H1 (cell line): ENCODE measurements at regions not wholly inside any gene's neighbourhood (a gene's known extent, or its start where the extent isn't known, plus 50 kb on each side); places are given as distances from the start of the nearest gene placed in this dataset.

Source experiments
- CTCF ChIA-PET: fragments of 300-600 bp; sonication (Branson Sonifier 250); formaldehyde crosslinking; loops from one replicate; lab custom pipeline; 2021; ENCODE audit not compliant: partially characterized antibody; lab: Charles Lee
- POLR2A ChIA-PET: fragments of 300-600 bp; sonication (Branson Sonifier 250); formaldehyde crosslinking; loops from one replicate; lab custom pipeline; 2021; ENCODE audit warnings: inconsistent platforms; ENCODE audit not compliant: partially characterized antibody; lab: Charles Lee
- DNase-seq, 2 experiments: peaks; one replicate each; pipeline versions ENCODE4 v3.0.0 to v3.0.0-alpha.2; 2010 to 2022; ENCODE audit warnings: low spot score in 2 of 2, low read depth in 1 of 2, mixed read lengths in 1 of 2
- FAIRE-seq: peaks from 2 replicates; lab custom pipeline; 2011; peaks lifted over from hg19 to GRCh38; lab: Jason Lieb, UNC
- H2AFZ ChIP-seq: 2 replicates; pipeline ENCODE4 v1.8.1; 2012; ENCODE audit warnings: low read length, inconsistent platforms
- H2AK5ac ChIP-seq: 2 replicates; pipeline ENCODE4 v1.6.1; 2013; ENCODE audit warnings: low read depth, low read length
- H2BK120ac ChIP-seq: replicated peaks from 2 replicates; pipeline ENCODE3; 2013; ENCODE audit warnings: low read depth, low read length, inconsistent platforms
- H2BK12ac ChIP-seq: 2 replicates; pipeline ENCODE4 v1.6.1; 2013; ENCODE audit warnings: low read depth, low read length
- H2BK15ac ChIP-seq: 2 replicates; pipeline ENCODE4 v1.6.1; 2013; ENCODE audit warnings: low read length
- H2BK20ac ChIP-seq: 2 replicates; pipeline ENCODE4 v1.6.1; 2013; ENCODE audit warnings: low read length
- H2BK5ac ChIP-seq: 2 replicates; pipeline ENCODE4 v1.6.1; 2013; ENCODE audit warnings: low read depth, low read length
- H3K14ac ChIP-seq: 2 replicates; pipeline ENCODE4 v1.6.1; 2013; ENCODE audit warnings: inconsistent platforms; ENCODE audit not compliant: insufficient read length
- H3K18ac ChIP-seq: 2 replicates; pipeline ENCODE4 v1.6.1; 2013; ENCODE audit warnings: low read length; ENCODE audit errors: extremely low read depth
- H3K23ac ChIP-seq: 2 replicates; pipeline ENCODE4 v1.6.1; 2013; ENCODE audit warnings: inconsistent platforms; ENCODE audit not compliant: insufficient read length
- H3K23me2 ChIP-seq: 2 replicates; pipeline ENCODE4 v1.6.1; 2013; ENCODE audit warnings: low read depth, low read length
- H3K27ac ChIP-seq: 2 replicates; pipeline ENCODE4 v1.6.1; 2011; ENCODE audit warnings: low read depth, low read length, inconsistent platforms
- H3K27me3 ChIP-seq, 4 experiments: replicated peaks in 1 of 4; 1 replicate in 1 of 4; 2 replicates in 3 of 4; pipeline versions ENCODE4 v1.6.1 to v1.8.1; 2011 to 2013; ENCODE audit warnings: low read length in 3 of 4, mild to moderate bottlenecking in 3 of 4, inconsistent platforms in 2 of 4, mixed read lengths in 2 of 4, moderate library complexity in 1 of 4; ENCODE audit not compliant: control insufficient read depth in 3 of 4, insufficient read depth in 3 of 4; ENCODE audit errors: extremely low read depth in 1 of 4
- H3K36me3 ChIP-seq, 4 experiments: 2 replicates each; pipeline versions ENCODE4 v1.6.1 to v1.8.1; 2011 to 2013; ENCODE audit warnings: mild to moderate bottlenecking in 4 of 4, low read length in 3 of 4, moderate library complexity in 2 of 4, control low read depth in 1 of 4, inconsistent platforms in 1 of 4; ENCODE audit not compliant: insufficient read depth in 4 of 4, control insufficient read depth in 2 of 4
- H3K4ac ChIP-seq: replicated peaks from 2 replicates; pipeline ENCODE3; 2013; ENCODE audit warnings: low read length, low read depth, mixed read lengths, inconsistent platforms; ENCODE audit not compliant: insufficient read length
- H3K4me1 ChIP-seq, 4 experiments: replicated peaks in 1 of 4; 1 replicate in 1 of 4; 2 replicates in 3 of 4; pipeline versions ENCODE4 v1.6.1 to v1.8.1; 2011 to 2013; ENCODE audit warnings: low read length in 3 of 4, inconsistent platforms in 2 of 4, mixed read lengths in 1 of 4; ENCODE audit not compliant: insufficient read depth in 4 of 4, control insufficient read depth in 3 of 4
- H3K4me2 ChIP-seq, 2 experiments: 2 replicates each; pipeline versions ENCODE4 v1.6.1 to v1.8.1; 2011 to 2013; ENCODE audit warnings: low read depth in 2 of 2, low read length in 2 of 2, control low read depth in 1 of 2, inconsistent platforms in 1 of 2, mild to moderate bottlenecking in 1 of 2; ENCODE audit not compliant: insufficient read depth in 1 of 2
- H3K4me3 ChIP-seq, 4 experiments: fragments of 200-600, 300-600 bp in 1 of 4; sonication (generic), shearing (Covaris generic), sonication (Bioruptor Twin) in 1 of 4; 2 replicates each; pipeline versions ENCODE4 v1.5.1 to v1.8.1; 2011 to 2016; ENCODE audit warnings: low read length in 4 of 4, low read depth in 3 of 4, control low read depth in 2 of 4, inconsistent platforms in 2 of 4, mild to moderate bottlenecking in 2 of 4, mixed read lengths in 1 of 4, moderate library complexity in 1 of 4; ENCODE audit not compliant: insufficient read depth in 2 of 4; ENCODE audit errors: extremely low read depth in 1 of 4
- H3K56ac ChIP-seq: replicated peaks from 2 replicates; pipeline ENCODE3; 2013; ENCODE audit warnings: low read depth, mild to moderate bottlenecking, mixed read lengths, low read length, inconsistent platforms; ENCODE audit not compliant: insufficient read length
- H3K79me1 ChIP-seq: 2 replicates; pipeline ENCODE4 v1.6.1; 2013; ENCODE audit warnings: low read depth, low read length, control low read depth
- H3K79me2 ChIP-seq, 2 experiments: 2 replicates each; pipeline versions ENCODE4 v1.6.1 to v1.8.1; 2012 to 2013; ENCODE audit warnings: low read length in 2 of 2, mild to moderate bottlenecking in 2 of 2, inconsistent platforms in 1 of 2; ENCODE audit not compliant: insufficient read depth in 2 of 2, control insufficient read depth in 1 of 2
- H3K9ac ChIP-seq, 4 experiments: replicated peaks in 1 of 4; 1 replicate in 1 of 4; 2 replicates in 3 of 4; pipeline versions ENCODE4 v1.6.1 to v1.8.1; 2011 to 2013; ENCODE audit warnings: low read depth in 3 of 4, low read length in 3 of 4, control low read depth in 2 of 4, mild to moderate bottlenecking in 2 of 4, moderate library complexity in 2 of 4, inconsistent platforms in 1 of 4; ENCODE audit errors: extremely low read depth in 1 of 4
- H3K9me3 ChIP-seq, 2 experiments: 2 replicates each; pipeline versions ENCODE4 v1.6.1 to v1.8.1; 2012 to 2013; ENCODE audit warnings: mild to moderate bottlenecking in 2 of 2, moderate library complexity in 2 of 2, control low read depth in 1 of 2, inconsistent platforms in 1 of 2, low read depth in 1 of 2, low read length in 1 of 2, mixed read lengths in 1 of 2; ENCODE audit not compliant: insufficient read depth in 2 of 2
- H4K20me1 ChIP-seq, 2 experiments: replicated peaks in 1 of 2; 2 replicates each; pipeline versions ENCODE3 to v1.8.1; 2011 to 2013; ENCODE audit warnings: inconsistent platforms in 2 of 2, low read length in 2 of 2, mild to moderate bottlenecking in 1 of 2; ENCODE audit not compliant: insufficient read depth in 2 of 2, control insufficient read depth in 1 of 2
- H4K5ac ChIP-seq: 2 replicates; pipeline ENCODE4 v1.6.1; 2013; ENCODE audit warnings: low read length, low read depth, mixed read lengths, inconsistent platforms; ENCODE audit not compliant: insufficient read length
- H4K8ac ChIP-seq: 2 replicates; pipeline ENCODE4 v1.8.0; 2013; ENCODE audit warnings: mild to moderate bottlenecking, moderate library complexity, low read length, inconsistent platforms; ENCODE audit not compliant: insufficient read depth; ENCODE audit errors: extremely low read depth
- H4K91ac ChIP-seq: replicated peaks from 2 replicates; pipeline ENCODE3; 2013; ENCODE audit warnings: low read length, mixed read lengths, inconsistent platforms; ENCODE audit not compliant: insufficient read length
- CHD7 ChIP-seq: fragments of 300-600 bp; sonication (generic); IDR thresholded peaks from 2 replicates; pipeline ENCODE4 v1.7.1; 2012; ENCODE audit warnings: low read length, moderate library complexity, mild to moderate bottlenecking, inconsistent platforms; ENCODE audit not compliant: insufficient replicate concordance
- WGBS, 2 experiments: shearing (Covaris generic) in 1 of 2; methylation state at CpG; one replicate each; pipeline versions ENCODE4 v1.1.6 to v1.1.7; 2013 to 2015; ENCODE audit warnings: low lambda C conversion rate in 2 of 2, mixed read lengths in 2 of 2, inconsistent platforms in 1 of 2, low coverage in 1 of 2, missing lambda C conversion rate in 1 of 2; ENCODE audit not compliant: insufficient replicate concordance in 2 of 2, insufficient coverage in 1 of 2, insufficient read length in 1 of 2; ENCODE audit errors: extremely low coverage in 1 of 2, missing lambda C conversion rate in 1 of 2; 5-methylcytosine and 5-hydroxymethylcytosine counted together

- H3K4me2 ChIP-seq = no peak overlapping the region
- 88% methylated on average over 1 of the region's 2 CpGs; no CpG with 5 or more reads in 1 of the 2 experiments for whole genome bisulfite sequencing, 2 experiments
- H4K91ac ChIP-seq = no peak overlapping the region
- no peak overlapping the region for H2BK120ac ChIP-seq
- no peak overlapping the region for H3K23ac ChIP-seq
- H4K5ac ChIP-seq = no peak overlapping the region
- DNase-seq (no peak), FAIRE-seq (no peak)
- H3K27me3 ChIP-seq = no peaks in the 10 kb centered on the region
- H3K79me1 ChIP-seq = no peaks in the 10 kb centered on the region
- no peak overlapping the region for H3K9ac ChIP-seq
- H2BK5ac ChIP-seq = no peak overlapping the region
- H3K14ac ChIP-seq = no peak overlapping the region
- no peaks in the 10 kb centered on the region for H3K9me3 ChIP-seq
- no peaks in the 10 kb centered on the region for H3K79me2 ChIP-seq
- H3K56ac ChIP-seq = no peak overlapping the region
- H2BK15ac ChIP-seq = no peak overlapping the region
- no peak overlapping the region for H3K4ac ChIP-seq
- no peak overlapping the region for H2BK12ac ChIP-seq
- H2AK5ac ChIP-seq = no peak overlapping the region
- H3K4me3 ChIP-seq = no peak overlapping the region
- H3K4me1 ChIP-seq = no peaks in the 10 kb centered on the region
- H2AFZ ChIP-seq = no peak overlapping the region
- H3K23me2 ChIP-seq = no peaks in the 10 kb centered on the region
- CTCF ChIA-PET = no interaction called here
- POLR2A ChIA-PET = no interaction called here
- no peaks in the 10 kb centered on the region for H4K20me1 ChIP-seq
- no peak overlapping the region for H4K8ac ChIP-seq
- H3K18ac ChIP-seq = no peak overlapping the region
- H2BK20ac ChIP-seq = no peak overlapping the region
- no peaks in the 10 kb centered on the region for H3K36me3 ChIP-seq
- no peak overlapping the region for H3K27ac ChIP-seq
- TF ChIP-seq CHD7 = no peak
These were observed 210.6 kb upstream of the MAMLD1 start for GRCh38 chrX:150152546-150152945.
